HUES6 (cell line): ENCODE measurements at regions not wholly inside any gene's neighbourhood (a gene's known extent, or its start where the extent isn't known, plus 50 kb on each side); places are given as distances from the start of the nearest gene placed in this dataset.

Experiments used
- H3K27ac ChIP-seq: 2 replicates; pipeline ENCODE4 v1.7.0; 2013; ENCODE audit warnings: low read depth, mild to moderate bottlenecking, low read length, inconsistent platforms
- H3K27me3 ChIP-seq: 2 replicates; pipeline ENCODE4 v1.6.1; 2013; ENCODE audit warnings: low read length; ENCODE audit not compliant: control insufficient read depth, insufficient read depth
- H3K36me3 ChIP-seq: 2 replicates; pipeline ENCODE4 v1.6.1; 2013; ENCODE audit warnings: low read length; ENCODE audit not compliant: control insufficient read depth, insufficient read depth
- H3K4me1 ChIP-seq: 2 replicates; pipeline ENCODE4 v1.6.1; 2013; ENCODE audit warnings: low read length; ENCODE audit not compliant: control insufficient read depth, insufficient read depth
- H3K4me3 ChIP-seq: 2 replicates; pipeline ENCODE4 v1.5.1; 2013; ENCODE audit warnings: low read depth, low read length
- H3K9ac ChIP-seq: one replicate; pipeline ENCODE4 v1.6.1; 2013; ENCODE audit warnings: mild to moderate bottlenecking, low read length
- H3K9me3 ChIP-seq: 2 replicates; pipeline ENCODE4 v1.6.1; 2013; ENCODE audit warnings: low read depth, low read length; ENCODE audit not compliant: control insufficient read depth, insufficient read depth

GRCh38 chr4:108328383-108328732, 159.6 kb upstream of the LEF1 start:
- Histone ChIP-seq H3K4me1 (peaks cover 9% of the 10 kb centered on the region), H3K9ac (no peak overlapping the region), H3K27me3 (no peaks in the 10 kb centered on the region), H3K36me3 (no peaks in the 10 kb centered on the region), H3K9me3 (no peaks in the 10 kb centered on the region), H3K27ac (no peak overlapping the region), H3K4me3 (no peak overlapping the region)

GRCh38 chr4:108327642-108328382, 159.1 kb upstream of the LEF1 start:
- Histone ChIP-seq H3K9ac (no peak overlapping the region), H3K36me3 (no peaks in the 10 kb centered on the region), H3K27ac (no peak overlapping the region), H3K27me3 (no peaks in the 10 kb centered on the region), H3K4me1 (peaks cover 9% of the 10 kb centered on the region), H3K4me3 (no peak overlapping the region), H3K9me3 (no peaks in the 10 kb centered on the region)

GRCh38 chr4:108325561-108325960, 156.8 kb upstream of the LEF1 start:
- Histone ChIP-seq H3K27me3 (no peaks in the 10 kb centered on the region), H3K9me3 (peaks cover 6% of the 10 kb centered on the region; the same call in 1 of the 2 replicates), H3K9ac (no peak overlapping the region), H3K36me3 (no peaks in the 10 kb centered on the region), H3K4me1 (no peaks in the 10 kb centered on the region), H3K27ac (no peak overlapping the region), H3K4me3 (no peak overlapping the region)

GRCh38 chr4:108324450-108324849, 155.7 kb upstream of the LEF1 start:
- Histone ChIP-seq H3K9ac (no peak overlapping the region), H3K36me3 (no peaks in the 10 kb centered on the region), H3K27me3 (no peaks in the 10 kb centered on the region), H3K4me1 (no peaks in the 10 kb centered on the region), H3K27ac (no peak overlapping the region), H3K9me3 (peaks cover 6% of the 10 kb centered on the region; the same call in 1 of the 2 replicates), H3K4me3 (no peak overlapping the region)

DNA sequence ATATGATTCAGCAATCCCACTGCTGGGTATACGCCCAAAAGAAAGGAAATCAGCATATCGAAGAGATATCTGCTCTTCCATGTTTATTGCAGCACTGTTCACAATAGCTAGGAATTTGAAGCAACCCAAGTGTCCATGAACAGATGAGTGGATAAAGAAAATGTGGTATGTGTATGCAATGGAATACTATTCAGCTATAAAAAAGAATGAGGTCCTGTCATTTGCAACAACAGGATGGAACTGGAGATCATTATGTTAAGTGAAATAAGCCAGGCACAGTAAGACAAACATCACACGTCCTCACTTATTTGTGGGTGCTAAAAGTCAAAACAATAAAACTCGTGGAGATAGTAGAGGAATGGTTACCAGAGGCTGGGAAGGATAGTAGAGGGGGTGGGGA, 153.8 kb upstream of the LEF1 start:
- Histone ChIP-seq H3K36me3 (no peaks in the 10 kb centered on the region), H3K27ac (no peak overlapping the region), H3K4me3 (no peak overlapping the region), H3K27me3 (no peaks in the 10 kb centered on the region), H3K4me1 (no peaks in the 10 kb centered on the region), H3K9ac (no peak overlapping the region), H3K9me3 (peaks cover 6% of the 10 kb centered on the region; the same call in 1 of the 2 replicates)

DNA sequence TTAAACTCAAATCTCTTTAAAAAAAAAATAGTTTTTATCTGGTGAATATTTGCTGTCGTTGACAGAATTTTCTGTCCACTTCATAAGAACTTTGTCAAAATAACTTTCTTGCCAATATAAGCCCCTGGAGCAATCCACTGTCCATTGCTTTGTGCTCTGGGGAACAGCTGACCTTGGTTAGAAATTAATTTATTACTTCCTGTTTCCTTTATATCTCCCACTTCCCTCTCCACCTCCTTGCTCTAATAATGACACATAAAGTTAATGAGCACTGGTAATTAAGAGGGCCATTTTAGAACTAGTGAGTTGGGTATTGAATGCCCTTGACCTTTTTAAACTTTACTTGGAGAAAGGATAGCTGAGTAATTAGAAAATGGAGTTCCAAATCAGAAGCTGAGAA, 151.3 kb upstream of the LEF1 start:
- Histone ChIP-seq H3K9me3 (peaks cover 6% of the 10 kb centered on the region; the same call in 1 of the 2 replicates), H3K36me3 (no peaks in the 10 kb centered on the region), H3K9ac (no peak overlapping the region), H3K27ac (no peak overlapping the region), H3K4me3 (no peak overlapping the region), H3K4me1 (no peaks in the 10 kb centered on the region), H3K27me3 (no peaks in the 10 kb centered on the region)

DNA sequence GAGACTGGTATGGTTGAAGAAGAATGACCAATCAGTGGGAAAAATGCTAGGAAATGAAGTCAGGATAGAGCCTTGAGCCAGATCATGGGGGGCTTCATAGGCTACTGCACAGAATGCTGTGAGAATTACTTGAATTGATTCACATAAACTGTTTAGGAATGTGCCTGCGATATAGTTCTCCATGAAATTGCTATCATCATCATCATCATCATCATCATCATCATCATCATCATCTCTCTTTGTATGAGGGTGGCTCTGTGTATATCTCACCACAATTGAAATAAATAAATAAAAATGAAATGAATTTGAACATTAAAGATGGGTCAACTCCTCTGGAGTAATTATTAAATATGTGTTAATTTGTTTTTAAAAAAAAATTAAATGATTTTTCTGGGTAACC, 148.6 kb upstream of the LEF1 start:
- H3K9ac ChIP-seq: no peak overlapping the region
- no peak overlapping the region for H3K27ac ChIP-seq
- H3K9me3 ChIP-seq: peaks cover 3% of the 10 kb centered on the region; the same call in 1 of the 2 replicates

GRCh38 chr4:108315694-108316093, 147.0 kb upstream of the LEF1 start:
- Histone ChIP-seq H3K9ac (no peak overlapping the region), H3K4me1 (peaks cover 7% of the 10 kb centered on the region; the same call in 1 of the 2 replicates), H3K27me3 (no peaks in the 10 kb centered on the region), H3K4me3 (no peak overlapping the region), H3K27ac (no peak overlapping the region), H3K9me3 (no peaks in the 10 kb centered on the region), H3K36me3 (no peaks in the 10 kb centered on the region)

More for the DNA sequence above, 148.6 kb upstream of the LEF1 start:
- H3K36me3 ChIP-seq: no peaks in the 10 kb centered on the region
- H3K27me3 ChIP-seq: no peaks in the 10 kb centered on the region
- H3K4me1 ChIP-seq: peaks cover 7% of the 10 kb centered on the region; the same call in 1 of the 2 replicates
- no peak overlapping the region for H3K4me3 ChIP-seq

- Histone ChIP-seq H3K9me3 (no peaks in the 10 kb centered on the region), H3K4me3 (no peak overlapping the region), H3K27me3 (no peaks in the 10 kb centered on the region), H3K27ac (no peak overlapping the region), H3K4me1 (peaks cover 7% of the 10 kb centered on the region; the same call in 1 of the 2 replicates), H3K9ac (no peak overlapping the region), H3K36me3 (no peaks in the 10 kb centered on the region)
Measured at GRCh38 chr4:108314900-108315589, 146.3 kb upstream of the LEF1 start.

GRCh38 chr4:108313546-108314339, 145.0 kb upstream of the LEF1 start:
- Histone ChIP-seq H3K27ac (no peak overlapping the region; the same call in 1 of the 2 replicates), H3K9ac (no peak overlapping the region), H3K27me3 (no peaks in the 10 kb centered on the region), H3K4me3 (no peak overlapping the region), H3K36me3 (no peaks in the 10 kb centered on the region), H3K4me1 (peaks cover 7% of the 10 kb centered on the region; the same call in 1 of the 2 replicates), H3K9me3 (no peaks in the 10 kb centered on the region)

DNA sequence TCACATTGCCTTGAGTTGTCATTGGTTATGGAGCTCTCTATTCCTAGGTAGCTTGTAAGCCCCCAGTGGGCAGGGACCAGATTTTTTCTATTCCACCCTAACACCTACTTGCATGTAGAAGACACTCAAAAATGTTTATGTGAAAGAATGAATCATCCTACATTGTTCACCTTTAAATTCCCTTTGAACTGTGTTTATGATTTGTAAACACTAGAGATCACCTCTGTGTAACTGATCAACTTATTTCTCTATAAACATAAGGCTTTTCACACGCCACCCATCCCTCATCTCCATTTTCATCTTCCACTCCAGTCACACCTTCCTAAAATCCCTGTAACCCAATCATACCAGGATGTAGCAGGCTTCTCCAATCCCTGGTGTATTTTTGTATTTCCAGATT, 142.6 kb upstream of the LEF1 start:
- H3K36me3 ChIP-seq: no peaks in the 10 kb centered on the region
- no peak overlapping the region for H3K27ac ChIP-seq
- no peaks in the 10 kb centered on the region for H3K27me3 ChIP-seq
- peaks cover 7% of the 10 kb centered on the region; the same call in 1 of the 2 replicates for H3K4me1 ChIP-seq
- no peak overlapping the region for H3K4me3 ChIP-seq
- H3K9me3 ChIP-seq: no peaks in the 10 kb centered on the region
- no peak overlapping the region for H3K9ac ChIP-seq
